BE2C (cell line): ENCODE measurements at regions not wholly inside any gene's neighbourhood (a gene's known extent, or its start where the extent isn't known, plus 50 kb on each side); places are given as distances from the start of the nearest gene placed in this dataset.
"Not testable (repeated sequence)": the region's sequence is repeated elsewhere in the genome, so short reads cannot be mapped to it uniquely, and the experiment has no call there.

ENCODE experiments used
- DNase-seq: peaks from one replicate; pipeline ENCODE4 v3.0.0-alpha.2; 2020
- H3K27me3 ChIP-seq: fragments of 250-450 bp; sonication (Bioruptor Pico); 2 replicates; pipeline ENCODE4 v1.5.1; 2020; ENCODE audit warnings: mild to moderate bottlenecking
- H3K36me3 ChIP-seq: fragments of 250-450 bp; sonication (Bioruptor Pico); 2 replicates; pipeline ENCODE4 v1.5.1; 2020; ENCODE audit warnings: mild to moderate bottlenecking
- H3K4me1 ChIP-seq: fragments of 250-450 bp; sonication (Bioruptor Pico); 2 replicates; pipeline ENCODE4 v1.5.1; 2020
- H3K4me3 ChIP-seq: 2 replicates; pipeline ENCODE4 v1.5.1; 2011; ENCODE audit warnings: low read depth, low read length
- H3K9me3 ChIP-seq: fragments of 250-450 bp; sonication (Bioruptor Pico); 2 replicates; pipeline ENCODE4 v1.5.1; 2020
- CTCF ChIP-seq: IDR thresholded peaks from 2 replicates; pipeline ENCODE4 v1.5.1; 2012; ENCODE audit warnings: mild to moderate bottlenecking, low read depth, low read length

GRCh38 chr20:48040491-48040890 is 255.2 kb upstream of the SULF2 start:
- Histone ChIP-seq H3K4me3 (no peak overlapping the region), H3K27me3 (no peaks in the 10 kb centered on the region), H3K4me1 (peaks cover 5% of the 10 kb centered on the region; the same call in 1 of the 2 replicates), H3K9me3 (peaks cover 8% of the 10 kb centered on the region), H3K36me3 (no peaks in the 10 kb centered on the region)
- no peak for DNase-seq
- no peak for TF ChIP-seq CTCF

- no peak for TF ChIP-seq CTCF
These were observed 254.8 kb upstream of the SULF2 start for GRCh38 chr20:48040051-48040450.

GRCh38 chr20:48039514-48039913 is 254.2 kb upstream of the SULF2 start:
- H3K27me3 ChIP-seq, result no peaks in the 10 kb centered on the region
- TF ChIP-seq CTCF, result no peak
- DNase-seq, result no peak

More at GRCh38 chr20:48040051-48040450, 254.8 kb upstream of the SULF2 start:
- H3K9me3 ChIP-seq, result peaks cover 8% of the 10 kb centered on the region
- no peak for DNase-seq
- no peak overlapping the region for H3K4me3 ChIP-seq
- peaks cover 5% of the 10 kb centered on the region; the same call in 1 of the 2 replicates for H3K4me1 ChIP-seq
- no peaks in the 10 kb centered on the region for H3K27me3 ChIP-seq
- H3K36me3 ChIP-seq, result no peaks in the 10 kb centered on the region

GRCh38 chr20:48038713-48039112 is 253.4 kb upstream of the SULF2 start:
- no peak for TF ChIP-seq CTCF
- no peaks in the 10 kb centered on the region for H3K27me3 ChIP-seq
- H3K36me3 ChIP-seq, result no peaks in the 10 kb centered on the region
- peaks cover 5% of the 10 kb centered on the region; the same call in 1 of the 2 replicates for H3K4me1 ChIP-seq
- peaks cover 8% of the 10 kb centered on the region for H3K9me3 ChIP-seq
- H3K4me3 ChIP-seq, result no peak overlapping the region
- DNase-seq, result no peak

More at GRCh38 chr20:48039514-48039913, 254.2 kb upstream of the SULF2 start:
- Histone ChIP-seq H3K4me3 (no peak overlapping the region), H3K4me1 (peaks cover 5% of the 10 kb centered on the region; the same call in 1 of the 2 replicates), H3K36me3 (no peaks in the 10 kb centered on the region), H3K9me3 (peaks cover 8% of the 10 kb centered on the region)

- H3K4me1 ChIP-seq, H3K4me3 ChIP-seq, H3K9me3 ChIP-seq, H3K36me3 ChIP-seq, H3K27me3 ChIP-seq, DNase-seq: not testable (repeated sequence)
These were observed 252.5 kb upstream of the SULF2 start for GRCh38 chr20:48037798-48038197.

- no peak overlapping the region for H3K4me3 ChIP-seq
- no peaks in the 10 kb centered on the region; the same call in 1 of the 2 replicates for H3K4me1 ChIP-seq
- H3K9me3 ChIP-seq, result peaks cover 3% of the 10 kb centered on the region
- no peaks in the 10 kb centered on the region for H3K27me3 ChIP-seq
- DNase-seq, result no peak
- no peak for TF ChIP-seq CTCF
- H3K36me3 ChIP-seq, result no peaks in the 10 kb centered on the region
These were observed 250.9 kb upstream of the SULF2 start for GRCh38 chr20:48035961-48036731.
